ENCODE measurements at regions not wholly inside any gene's neighbourhood (a gene's known extent, or its start where the extent isn't known, plus 50 kb on each side); places are given as distances from the start of the nearest gene placed in this dataset.
"Not testable (repeated sequence)": the region's sequence is repeated elsewhere in the genome, so short reads cannot be mapped to it uniquely, and the experiment has no call there.

DNA sequence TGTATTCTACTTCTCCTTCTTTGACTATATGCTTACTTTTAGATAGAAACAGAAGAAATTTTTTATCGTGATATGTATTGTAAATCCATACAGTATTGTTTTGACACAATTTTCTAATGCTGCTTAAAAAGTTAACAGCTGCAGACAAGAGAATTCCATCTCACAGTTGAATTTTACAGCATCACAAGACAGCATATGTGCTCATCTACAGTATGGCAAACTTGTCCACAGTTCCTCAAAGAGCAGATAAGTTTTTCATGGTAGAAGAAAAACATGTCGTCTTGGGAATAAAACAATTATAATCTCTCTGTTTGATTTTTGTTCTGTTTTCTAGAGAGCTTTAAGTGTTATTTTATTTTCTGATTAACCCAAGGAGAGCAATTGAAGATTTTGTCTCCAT, 438.5 kb upstream of the NUDT12 start:
- Histone ChIP-seq H3K27me3 (ENCODE audit: control insufficient read depth, insufficient read depth, low read length) (no peaks in the 10 kb centered on the region), H3K36me3 (ENCODE audit: control insufficient read depth, insufficient read depth, low read length) (no peaks in the 10 kb centered on the region), H3K4me3 (ENCODE audit: low read depth, low read length) (no peak overlapping the region)
- TF ChIP-seq, protein P1, sequence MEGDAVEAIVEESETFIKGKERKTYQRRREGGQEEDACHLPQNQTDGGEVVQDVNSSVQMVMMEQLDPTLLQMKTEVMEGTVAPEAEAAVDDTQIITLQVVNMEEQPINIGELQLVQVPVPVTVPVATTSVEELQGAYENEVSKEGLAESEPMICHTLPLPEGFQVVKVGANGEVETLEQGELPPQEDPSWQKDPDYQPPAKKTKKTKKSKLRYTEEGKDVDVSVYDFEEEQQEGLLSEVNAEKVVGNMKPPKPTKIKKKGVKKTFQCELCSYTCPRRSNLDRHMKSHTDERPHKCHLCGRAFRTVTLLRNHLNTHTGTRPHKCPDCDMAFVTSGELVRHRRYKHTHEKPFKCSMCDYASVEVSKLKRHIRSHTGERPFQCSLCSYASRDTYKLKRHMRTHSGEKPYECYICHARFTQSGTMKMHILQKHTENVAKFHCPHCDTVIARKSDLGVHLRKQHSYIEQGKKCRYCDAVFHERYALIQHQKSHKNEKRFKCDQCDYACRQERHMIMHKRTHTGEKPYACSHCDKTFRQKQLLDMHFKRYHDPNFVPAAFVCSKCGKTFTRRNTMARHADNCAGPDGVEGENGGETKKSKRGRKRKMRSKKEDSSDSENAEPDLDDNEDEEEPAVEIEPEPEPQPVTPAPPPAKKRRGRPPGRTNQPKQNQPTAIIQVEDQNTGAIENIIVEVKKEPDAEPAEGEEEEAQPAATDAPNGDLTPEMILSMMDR (IDR thresholded peaks at IDR 0.05; ENCODE audit: insufficient read depth, low read length, severe bottlenecking), result no peak
- DNase-seq (ENCODE audit: low read depth), result no peak
- FAIRE-seq, result no peak

DNA sequence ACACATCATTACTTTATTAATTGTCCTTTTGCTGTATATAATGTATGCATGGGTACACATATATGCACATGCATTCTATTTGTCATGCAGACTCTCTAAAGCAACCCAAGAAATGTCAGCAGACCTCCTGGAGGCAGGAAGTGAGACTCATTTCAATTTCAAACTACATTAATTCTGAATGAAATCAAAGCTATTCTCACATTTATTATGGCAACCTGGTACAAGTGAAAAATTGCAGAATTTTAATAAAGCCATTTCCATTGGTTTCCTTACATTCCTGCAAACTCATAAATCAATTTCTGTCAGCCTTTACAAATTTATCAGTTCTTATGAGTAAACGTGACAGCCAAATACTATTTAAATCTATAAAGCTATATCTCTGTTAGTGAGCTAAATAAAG, 430.4 kb upstream of the NUDT12 start:
- H3K27me3 ChIP-seq (ENCODE audit: control insufficient read depth, insufficient read depth, low read length), result no peaks in the 10 kb centered on the region
- TF ChIP-seq, protein P1 (IDR thresholded peaks at IDR 0.05; ENCODE audit: insufficient read depth, low read length, severe bottlenecking), result no peak
- DNase-seq (ENCODE audit: low read depth) (no peak), FAIRE-seq (no peak)
- no peaks in the 10 kb centered on the region for H3K36me3 ChIP-seq (ENCODE audit: control insufficient read depth, insufficient read depth, low read length)
- no peak overlapping the region for H3K4me3 ChIP-seq (ENCODE audit: low read depth, low read length)

DNA sequence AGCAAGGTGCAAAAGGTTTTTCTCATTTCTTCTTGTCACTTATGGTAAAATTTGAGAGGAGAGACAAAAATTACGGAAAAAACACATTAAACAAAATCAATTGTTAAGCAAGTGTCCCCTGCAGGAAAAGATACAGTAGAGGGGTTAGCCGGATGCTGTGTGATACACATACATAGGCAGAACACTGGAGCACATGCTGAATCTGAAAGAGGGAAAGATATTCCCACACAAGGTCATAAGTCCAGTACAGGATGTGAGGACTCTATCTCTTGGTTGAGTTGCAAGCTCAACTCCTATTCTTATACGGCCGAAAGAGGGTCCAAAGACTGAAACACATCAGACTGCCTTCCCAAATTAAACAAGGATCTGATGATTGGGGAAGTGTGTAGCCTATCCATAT, 427.5 kb upstream of the NUDT12 start:
- no peak overlapping the region for H3K4me3 ChIP-seq (ENCODE audit: low read depth, low read length)
- FAIRE-seq, result no peak
- TF ChIP-seq, protein P1 (IDR thresholded peaks at IDR 0.05; ENCODE audit: insufficient read depth, low read length, severe bottlenecking), result no peak

DNA sequence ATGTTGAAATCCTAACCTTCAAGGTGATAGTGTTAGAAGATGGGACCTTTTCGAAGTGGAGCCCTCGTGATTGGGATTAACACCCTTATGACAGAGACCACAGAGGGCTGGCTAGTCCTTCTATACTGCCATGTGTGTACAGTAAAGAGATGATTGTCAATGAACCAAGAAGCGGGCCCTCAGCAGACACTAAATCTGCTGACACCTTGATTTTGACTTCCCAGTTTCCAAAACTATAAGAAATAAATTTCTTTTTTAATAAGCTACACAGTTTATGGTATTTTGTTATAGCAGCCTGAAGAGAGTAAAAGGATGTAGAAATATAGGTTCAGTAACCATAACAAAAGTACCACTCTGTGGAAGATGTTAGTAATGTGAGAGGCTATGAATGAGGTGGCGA, 419.0 kb upstream of the NUDT12 start:
- Histone ChIP-seq H3K4me3 (ENCODE audit: low read depth, low read length) (no peak overlapping the region), H3K36me3 (ENCODE audit: control insufficient read depth, insufficient read depth, low read length) (no peaks in the 10 kb centered on the region), H3K27me3 (ENCODE audit: control insufficient read depth, insufficient read depth, low read length) (no peaks in the 10 kb centered on the region)
- FAIRE-seq, result no peak
- DNase-seq (ENCODE audit: low read depth), result no peak
- TF ChIP-seq, protein P1 (IDR thresholded peaks at IDR 0.05; ENCODE audit: insufficient read depth, low read length, severe bottlenecking), result no peak

More for the DNA sequence above, 427.5 kb upstream of the NUDT12 start:
- no peaks in the 10 kb centered on the region for H3K27me3 ChIP-seq (ENCODE audit: control insufficient read depth, insufficient read depth, low read length)
- no peaks in the 10 kb centered on the region for H3K36me3 ChIP-seq (ENCODE audit: control insufficient read depth, insufficient read depth, low read length)
- DNase-seq (ENCODE audit: low read depth), result no peak

DNA sequence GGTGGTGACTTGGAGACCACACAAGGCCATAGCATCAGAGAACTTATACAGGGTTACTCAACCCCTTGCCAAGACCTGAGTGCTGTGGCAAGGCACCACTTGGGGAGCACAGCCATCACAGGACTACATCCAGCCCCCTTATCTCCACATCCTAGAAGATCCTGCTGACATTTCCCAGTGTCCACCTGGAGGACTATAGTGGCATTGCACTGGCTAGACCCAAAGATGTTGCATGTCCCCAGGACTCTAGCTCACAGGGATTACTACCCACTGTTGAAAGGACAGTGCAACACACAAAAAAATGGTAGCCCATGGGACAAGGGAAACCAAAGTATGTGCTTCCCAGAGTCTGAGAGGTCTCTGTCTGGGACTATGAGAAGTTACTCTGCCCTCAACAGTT, 411.1 kb upstream of the NUDT12 start:
- DNase-seq (ENCODE audit: low read depth), result no peak
- TF ChIP-seq, protein P1 (IDR thresholded peaks at IDR 0.05; ENCODE audit: insufficient read depth, low read length, severe bottlenecking), result no peak
- Histone ChIP-seq H3K27me3 (ENCODE audit: control insufficient read depth, insufficient read depth, low read length) (no peaks in the 10 kb centered on the region), H3K36me3 (ENCODE audit: control insufficient read depth, insufficient read depth, low read length) (no peaks in the 10 kb centered on the region), H3K4me3 (ENCODE audit: low read depth, low read length) (no peak overlapping the region)
- no peak for FAIRE-seq

DNA sequence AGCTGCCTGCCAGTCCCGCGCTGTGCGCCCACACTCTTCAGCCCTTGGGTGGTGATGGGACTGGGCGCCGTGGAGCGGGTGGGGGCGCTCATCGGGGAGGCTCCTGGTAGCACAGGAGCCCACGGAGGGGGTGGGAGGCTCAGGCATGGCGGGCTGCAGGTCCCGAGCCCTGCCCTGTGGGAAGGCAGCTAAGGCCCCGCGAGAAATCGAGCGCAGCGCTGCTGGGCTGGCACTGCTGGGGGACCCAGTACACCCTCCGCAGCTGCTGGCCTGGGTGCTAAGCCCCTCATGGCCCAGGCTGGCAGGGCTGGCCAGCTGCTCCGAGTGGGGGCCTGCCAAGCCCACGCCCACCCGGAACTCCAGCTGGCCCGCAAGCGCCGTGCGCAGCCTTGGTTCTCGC, 403.7 kb upstream of the NUDT12 start:
- not testable (repeated sequence) for FAIRE-seq; H3K27me3 ChIP-seq (ENCODE audit: control insufficient read depth, insufficient read depth, low read length); H3K36me3 ChIP-seq (ENCODE audit: control insufficient read depth, insufficient read depth, low read length); H3K4me3 ChIP-seq (ENCODE audit: low read depth, low read length); DNase-seq (ENCODE audit: low read depth)
